GM12891 (cell line): ENCODE measurements at regions not wholly inside any gene's neighbourhood (a gene's known extent, or its start where the extent isn't known, plus 50 kb on each side); places are given as distances from the start of the nearest gene placed in this dataset.

Experiments
- DNase-seq: peaks from one replicate; pipeline ENCODE4 v3.0.0; 2011; ENCODE audit warnings: low spot score; ENCODE audit not compliant: insufficient read length
- FAIRE-seq: peaks from 2 replicates; lab custom pipeline; 2011; peaks lifted over from hg19 to GRCh38; lab: Jason Lieb, UNC
- PAX5 ChIP-seq: IDR thresholded peaks from 2 replicates; pipeline ENCODE4 v1.6.1; 2011; ENCODE audit warnings: low read length, moderate library complexity, mild to moderate bottlenecking; ENCODE audit not compliant: insufficient read depth, severe bottlenecking
- POLR2A ChIP-seq: IDR thresholded peaks from 2 replicates; pipeline ENCODE4 v1.6.1; 2011; ENCODE audit warnings: low read depth, low read length, control low read depth
- POLR2AphosphoS5 ChIP-seq: IDR thresholded peaks from 2 replicates; pipeline ENCODE4 v1.6.1; 2011; ENCODE audit warnings: low read depth, low read length, control low read depth
- POU2F2 ChIP-seq: IDR thresholded peaks from 2 replicates; pipeline ENCODE4 v1.6.1; 2011; ENCODE audit warnings: low read depth, mild to moderate bottlenecking, control low read depth, low read length, moderate library complexity
- SPI1 ChIP-seq: IDR thresholded peaks from 2 replicates; pipeline ENCODE4 v1.6.1; 2011; ENCODE audit warnings: low read depth, low read length, control low read depth
- TAF1 ChIP-seq: IDR thresholded peaks from 2 replicates; pipeline ENCODE4 v1.6.1; 2011; ENCODE audit warnings: low read depth, low read length, control low read depth

GRCh38 chr3:99506-99905, 97.1 kb upstream of the CHL1 start:
- TF ChIP-seq TAF1 (no peak), POU2F2 (no peak), PAX5 (no peak), POLR2A (no peak), SPI1 (no peak), POLR2AphosphoS5 (no peak)
- FAIRE-seq (no peak), DNase-seq (no peak)

- FAIRE-seq (no peak), DNase-seq (no peak)
- no peak for TF ChIP-seq PAX5
Observed at GRCh38 chr3:102484-102883, 94.1 kb upstream of the CHL1 start.

GRCh38 chr3:103991-104390, 92.6 kb upstream of the CHL1 start:
- TF ChIP-seq POLR2AphosphoS5, result no peak
- TF ChIP-seq TAF1, result no peak
- TF ChIP-seq SPI1, result no peak
- TF ChIP-seq POU2F2, result no peak
- no peak for TF ChIP-seq POLR2A
- TF ChIP-seq PAX5, result no peak
- DNase-seq, result no peak
- FAIRE-seq, result no peak

- DNase-seq (no peak), FAIRE-seq (no peak)
- TF ChIP-seq TAF1, result no peak
- no peak for TF ChIP-seq POLR2AphosphoS5
- TF ChIP-seq POU2F2, result no peak
- no peak for TF ChIP-seq PAX5
- TF ChIP-seq POLR2A, result no peak
- no peak for TF ChIP-seq SPI1
Observed at GRCh38 chr3:105585-105984, 91.0 kb upstream of the CHL1 start.

- DNase-seq, result no peak
- TF ChIP-seq POLR2AphosphoS5, result no peak
- TF ChIP-seq PAX5, result no peak
- no peak for TF ChIP-seq POLR2A
- no peak for TF ChIP-seq SPI1
- no peak for TF ChIP-seq POU2F2
- TF ChIP-seq TAF1, result no peak
- FAIRE-seq, result no peak
Observed at GRCh38 chr3:106619-107018, 89.9 kb upstream of the CHL1 start.

- FAIRE-seq, result no peak
- TF ChIP-seq TAF1 (no peak), POLR2AphosphoS5 (no peak), POLR2A (no peak), PAX5 (no peak), POU2F2 (no peak), SPI1 (no peak)
- no peak for DNase-seq
Observed at GRCh38 chr3:111143-112069, 85.2 kb upstream of the CHL1 start.

GRCh38 chr3:112773-113172, 83.8 kb upstream of the CHL1 start:
- no peak for FAIRE-seq
- no peak for DNase-seq
- no peak for TF ChIP-seq PAX5
- TF ChIP-seq TAF1, result no peak
- TF ChIP-seq SPI1, result no peak
- TF ChIP-seq POU2F2, result no peak
- TF ChIP-seq POLR2AphosphoS5, result no peak
- TF ChIP-seq POLR2A, result no peak

- FAIRE-seq (no peak), DNase-seq (no peak)
- TF ChIP-seq PAX5 (no peak), POLR2A (no peak), TAF1 (no peak), SPI1 (no peak), POLR2AphosphoS5 (no peak), POU2F2 (no peak)
Observed at GRCh38 chr3:118666-119065, 77.9 kb upstream of the CHL1 start.

- no peak for TF ChIP-seq POU2F2
- no peak for TF ChIP-seq TAF1
- TF ChIP-seq PAX5, result no peak
- no peak for TF ChIP-seq POLR2AphosphoS5
- TF ChIP-seq POLR2A, result no peak
- TF ChIP-seq SPI1, result no peak
- no peak for DNase-seq
- FAIRE-seq, result no peak
Observed at GRCh38 chr3:123341-123740, 73.2 kb upstream of the CHL1 start.

- TF ChIP-seq POLR2A, result no peak
- peak; percentile 40; the same call in 1 of the 2 replicates for TF ChIP-seq SPI1
- FAIRE-seq, result no peak
- no peak for DNase-seq
Observed at GRCh38 chr3:124557-125179, 71.9 kb upstream of the CHL1 start.
